Caki2 (cell line): ENCODE measurements at regions not wholly inside any gene's neighbourhood (a gene's known extent, or its start where the extent isn't known, plus 50 kb on each side); places are given as distances from the start of the nearest gene placed in this dataset.

ENCODE experiments used
- DNase-seq: peaks from one replicate; pipeline ENCODE4 v3.0.0-alpha.2; 2015; ENCODE audit warnings: low read depth
- in situ Hi-C: cut with HindIII; loops from 2 replicates; pipeline ENCODE4 v1.10.0; 2016; ENCODE audit warnings: low sequenced_read_pairs, low pct_unique_long_range_greater_than_20kb, mixed read lengths

GRCh38 chr4:160894809-160895208, 1269.0 kb downstream of the FSTL5 start:
- in situ Hi-C loops: no loop called here
- no peak for DNase-seq

- in situ Hi-C loops: no loop called here
- no peak for DNase-seq
These were observed 1236.5 kb downstream of the FSTL5 start for GRCh38 chr4:160927311-160927710.

GRCh38 chr4:160928482-160928881, 1235.3 kb downstream of the FSTL5 start:
- in situ Hi-C loops: no loop called here
- no peak for DNase-seq

- DNase-seq: no peak
- in situ Hi-C loops: no loop called here
These were observed 1216.1 kb downstream of the FSTL5 start for GRCh38 chr4:160947653-160948052.

GRCh38 chr4:160956875-160957274, 1206.9 kb downstream of the FSTL5 start:
- no peak for DNase-seq
- in situ Hi-C loops: no loop called here

- no peak for DNase-seq
These were observed 1193.9 kb downstream of the FSTL5 start for GRCh38 chr4:160969925-160970324.

GRCh38 chr4:160980091-160980490, 1183.7 kb downstream of the FSTL5 start:
- in situ Hi-C loops: no loop called here
- DNase-seq: no peak

More at GRCh38 chr4:160969925-160970324, 1193.9 kb downstream of the FSTL5 start:
- in situ Hi-C loops: no loop called here

- no peak for DNase-seq
- in situ Hi-C loops: no loop called here
These were observed 1182.7 kb downstream of the FSTL5 start for GRCh38 chr4:160981083-160981482.

- in situ Hi-C loops: no loop called here
These were observed 1180.8 kb downstream of the FSTL5 start for GRCh38 chr4:160983035-160983434.

GRCh38 chr4:161002386-161002785, 1161.4 kb downstream of the FSTL5 start:
- no peak for DNase-seq
- in situ Hi-C loops: no loop called here

More at GRCh38 chr4:160983035-160983434, 1180.8 kb downstream of the FSTL5 start:
- DNase-seq: no peak

GRCh38 chr4:161003418-161004057, 1160.3 kb downstream of the FSTL5 start:
- in situ Hi-C loops: no loop called here
- DNase-seq: no peak

- no peak for DNase-seq
- in situ Hi-C loops: no loop called here
These were observed 1158.1 kb downstream of the FSTL5 start for GRCh38 chr4:161005746-161006145.

- in situ Hi-C loops: no loop called here
- DNase-seq: no peak
These were observed 1155.3 kb downstream of the FSTL5 start for GRCh38 chr4:161008527-161008926.

GRCh38 chr4:161010227-161010626, 1153.6 kb downstream of the FSTL5 start:
- in situ Hi-C loops: no loop called here
- DNase-seq: no peak
